ENCODE measurements at regions not wholly inside any gene's neighbourhood (a gene's known extent, or its start where the extent isn't known, plus 50 kb on each side); places are given as distances from the start of the nearest gene placed in this dataset.

DNA sequence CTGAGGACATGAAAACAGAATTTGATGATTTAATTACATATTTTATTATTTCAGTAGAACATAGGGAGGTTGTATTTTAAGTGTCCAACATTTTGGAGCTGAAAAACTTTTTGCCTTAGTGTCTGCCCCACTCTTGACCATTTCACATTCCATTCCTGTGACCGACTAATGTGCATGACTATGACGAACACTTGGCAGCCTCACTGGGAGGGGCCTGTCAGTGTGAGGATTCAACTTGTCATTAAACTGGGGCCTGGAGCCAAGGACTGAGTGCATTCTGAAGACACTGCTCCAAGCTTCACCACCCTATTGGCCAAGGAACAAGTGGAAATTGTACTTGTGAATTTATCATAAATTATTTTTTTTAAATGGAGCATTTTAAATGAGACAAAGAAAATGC lies 661.3 kb downstream of the BCKDHB start (continued):
- TF ChIP-seq, protein P1, sequence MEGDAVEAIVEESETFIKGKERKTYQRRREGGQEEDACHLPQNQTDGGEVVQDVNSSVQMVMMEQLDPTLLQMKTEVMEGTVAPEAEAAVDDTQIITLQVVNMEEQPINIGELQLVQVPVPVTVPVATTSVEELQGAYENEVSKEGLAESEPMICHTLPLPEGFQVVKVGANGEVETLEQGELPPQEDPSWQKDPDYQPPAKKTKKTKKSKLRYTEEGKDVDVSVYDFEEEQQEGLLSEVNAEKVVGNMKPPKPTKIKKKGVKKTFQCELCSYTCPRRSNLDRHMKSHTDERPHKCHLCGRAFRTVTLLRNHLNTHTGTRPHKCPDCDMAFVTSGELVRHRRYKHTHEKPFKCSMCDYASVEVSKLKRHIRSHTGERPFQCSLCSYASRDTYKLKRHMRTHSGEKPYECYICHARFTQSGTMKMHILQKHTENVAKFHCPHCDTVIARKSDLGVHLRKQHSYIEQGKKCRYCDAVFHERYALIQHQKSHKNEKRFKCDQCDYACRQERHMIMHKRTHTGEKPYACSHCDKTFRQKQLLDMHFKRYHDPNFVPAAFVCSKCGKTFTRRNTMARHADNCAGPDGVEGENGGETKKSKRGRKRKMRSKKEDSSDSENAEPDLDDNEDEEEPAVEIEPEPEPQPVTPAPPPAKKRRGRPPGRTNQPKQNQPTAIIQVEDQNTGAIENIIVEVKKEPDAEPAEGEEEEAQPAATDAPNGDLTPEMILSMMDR (IDR thresholded peaks at IDR 0.05; ENCODE audit: low read depth, low read length, missing input control), result no peak
- TF ChIP-seq MAX (IDR thresholded peaks at IDR 0.05) (no peak), FOXA1 (IDR thresholded peaks at IDR 0.05) (no peak), JUND (IDR thresholded peaks at IDR 0.05) (no peak), ATF3 (IDR thresholded peaks at IDR 0.05) (no peak), SP1 (IDR thresholded peaks at IDR 0.05) (no peak), NR2F2 (IDR thresholded peaks at IDR 0.05) (no peak)

- TF ChIP-seq ZBTB33 (IDR thresholded peaks at IDR 0.05) (no peak), FOXA1 (IDR thresholded peaks at IDR 0.05) (no peak), SP1 (IDR thresholded peaks at IDR 0.05) (no peak), HNF4A (conservative IDR thresholded peaks at IDR 0.05) (no peak)
- no peaks in the 10 kb centered on the region for H3K36me3 ChIP-seq (ENCODE audit: control insufficient read depth in 4 of 4, insufficient read depth in 3 of 4, low read depth in 1 of 4, low read length in 3 of 4)
- no peak for DNase-seq (ENCODE audit: low spot score)
- no peaks in the 10 kb centered on the region for H3K27me3 ChIP-seq (ENCODE audit: control insufficient read depth in 4 of 4, insufficient read depth in 4 of 4, low read length in 3 of 4)
- H3K4me1 ChIP-seq (ENCODE audit: control insufficient read depth in 4 of 4, insufficient read depth in 4 of 4, low read length in 3 of 4), result peaks cover 0 to 2% (median 0%) of the 10 kb centered on the region in 4 donors
- H3K27ac ChIP-seq (ENCODE audit: low read depth in 1 of 2, low read length in 2 of 2), result no peak overlapping the region
- H3K4me3 ChIP-seq (ENCODE audit: low read depth in 1 of 3, low read length in 3 of 3), result no peak overlapping the region
- H3K9ac ChIP-seq (ENCODE audit: low read depth in 1 of 2, low read length in 2 of 2), result no peak overlapping the region
- H3K9me3 ChIP-seq (ENCODE audit: control insufficient read depth in 4 of 4, low read length in 3 of 4), result no peaks in the 10 kb centered on the region
Observed at GRCh38 chr6:80744213-80744612, 637.7 kb downstream of the BCKDHB start.

GRCh38 chr6:80742481-80742880 lies 636.0 kb downstream of the BCKDHB start:
- Histone ChIP-seq H3K36me3 (ENCODE audit: control insufficient read depth in 4 of 4, insufficient read depth in 3 of 4, low read depth in 1 of 4, low read length in 3 of 4) (no peaks in the 10 kb centered on the region), H3K27ac (ENCODE audit: low read depth in 1 of 2, low read length in 2 of 2) (no peak overlapping the region), H3K27me3 (ENCODE audit: control insufficient read depth in 4 of 4, insufficient read depth in 4 of 4, low read length in 3 of 4) (no peaks in the 10 kb centered on the region), H3K9ac (ENCODE audit: low read depth in 1 of 2, low read length in 2 of 2) (no peak overlapping the region), H3K4me3 (ENCODE audit: low read depth in 1 of 3, low read length in 3 of 3) (no peak overlapping the region), H3K9me3 (ENCODE audit: control insufficient read depth in 4 of 4, low read length in 3 of 4) (no peaks in the 10 kb centered on the region), H3K4me1 (ENCODE audit: control insufficient read depth in 4 of 4, insufficient read depth in 4 of 4, low read length in 3 of 4) (peaks cover 0 to 2% (median 0%) of the 10 kb centered on the region in 4 donors)
- DNase-seq (ENCODE audit: low spot score), result no peak
- WGBS, result 18% methylated on average over 2 of the region's 2 CpGs
- no peak for TF ChIP-seq YY1 (IDR thresholded peaks at IDR 0.05)
- no peak for TF ChIP-seq HNF4A (conservative IDR thresholded peaks at IDR 0.05)
- TF ChIP-seq, protein P2, sequence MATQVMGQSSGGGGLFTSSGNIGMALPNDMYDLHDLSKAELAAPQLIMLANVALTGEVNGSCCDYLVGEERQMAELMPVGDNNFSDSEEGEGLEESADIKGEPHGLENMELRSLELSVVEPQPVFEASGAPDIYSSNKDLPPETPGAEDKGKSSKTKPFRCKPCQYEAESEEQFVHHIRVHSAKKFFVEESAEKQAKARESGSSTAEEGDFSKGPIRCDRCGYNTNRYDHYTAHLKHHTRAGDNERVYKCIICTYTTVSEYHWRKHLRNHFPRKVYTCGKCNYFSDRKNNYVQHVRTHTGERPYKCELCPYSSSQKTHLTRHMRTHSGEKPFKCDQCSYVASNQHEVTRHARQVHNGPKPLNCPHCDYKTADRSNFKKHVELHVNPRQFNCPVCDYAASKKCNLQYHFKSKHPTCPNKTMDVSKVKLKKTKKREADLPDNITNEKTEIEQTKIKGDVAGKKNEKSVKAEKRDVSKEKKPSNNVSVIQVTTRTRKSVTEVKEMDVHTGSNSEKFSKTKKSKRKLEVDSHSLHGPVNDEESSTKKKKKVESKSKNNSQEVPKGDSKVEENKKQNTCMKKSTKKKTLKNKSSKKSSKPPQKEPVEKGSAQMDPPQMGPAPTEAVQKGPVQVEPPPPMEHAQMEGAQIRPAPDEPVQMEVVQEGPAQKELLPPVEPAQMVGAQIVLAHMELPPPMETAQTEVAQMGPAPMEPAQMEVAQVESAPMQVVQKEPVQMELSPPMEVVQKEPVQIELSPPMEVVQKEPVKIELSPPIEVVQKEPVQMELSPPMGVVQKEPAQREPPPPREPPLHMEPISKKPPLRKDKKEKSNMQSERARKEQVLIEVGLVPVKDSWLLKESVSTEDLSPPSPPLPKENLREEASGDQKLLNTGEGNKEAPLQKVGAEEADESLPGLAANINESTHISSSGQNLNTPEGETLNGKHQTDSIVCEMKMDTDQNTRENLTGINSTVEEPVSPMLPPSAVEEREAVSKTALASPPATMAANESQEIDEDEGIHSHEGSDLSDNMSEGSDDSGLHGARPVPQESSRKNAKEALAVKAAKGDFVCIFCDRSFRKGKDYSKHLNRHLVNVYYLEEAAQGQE (IDR thresholded peaks at IDR 0.05), result no peak
- peak; percentile 82 for TF ChIP-seq RAD21 (IDR thresholded peaks at IDR 0.05)
- no peak for TF ChIP-seq HNF4G (IDR thresholded peaks at IDR 0.05)
- TF ChIP-seq, protein P1 (IDR thresholded peaks at IDR 0.05; ENCODE audit: low read depth, low read length, missing input control), result peak; percentile 40
